H1 (cell line): ENCODE measurements at regions not wholly inside any gene's neighbourhood (a gene's known extent, or its start where the extent isn't known, plus 50 kb on each side); places are given as distances from the start of the nearest gene placed in this dataset.

Source experiments
- CEBPB ChIP-seq: IDR thresholded peaks from 2 replicates; pipeline ENCODE4 v1.6.1; 2012; ENCODE audit warnings: low read depth, low read length
- RAD21 ChIP-seq, 2 experiments: IDR thresholded peaks in 1 of 2; conservative IDR thresholded peaks in 1 of 2; 2 replicates each; pipeline ENCODE4 v1.6.1; 2011; ENCODE audit warnings: low read depth in 2 of 2, low read length in 2 of 2, improper control_type of control experiment in 1 of 2, inconsistent platforms in 1 of 2, mild to moderate bottlenecking in 1 of 2, moderate library complexity in 1 of 2
- SRF ChIP-seq: IDR thresholded peaks from 2 replicates; pipeline ENCODE4 v1.6.1; 2011; ENCODE audit warnings: mild to moderate bottlenecking, low read depth, low read length, moderate library complexity

DNA sequence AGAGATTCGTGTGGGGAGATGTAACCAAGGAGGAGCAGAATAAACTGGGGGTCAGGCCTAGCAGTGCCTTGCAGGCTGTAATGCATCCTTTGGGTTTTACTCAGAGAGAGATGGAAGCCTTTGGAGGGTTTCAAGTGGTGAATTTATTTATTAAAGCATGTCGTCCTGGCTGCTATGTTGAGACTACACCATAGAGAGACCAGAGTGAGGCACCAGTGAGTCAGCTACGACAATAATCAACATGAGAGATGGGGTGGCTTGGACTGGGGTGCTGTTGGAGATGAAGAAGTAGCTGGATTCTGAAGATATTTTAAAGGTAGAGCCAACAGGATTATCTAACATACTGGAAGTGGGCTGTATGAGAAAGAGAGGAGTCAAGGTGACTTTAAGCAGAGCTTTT, 335.3 kb upstream of the ARHGEF26 start (continued):
- TF ChIP-seq SRF (no peak), RAD21 (IDR thresholded peaks at IDR 0.05 in 1 of 2, conservative IDR thresholded peaks at IDR 0.05 in 1 of 2; ENCODE audit: low read depth in 2 of 2, low read length in 2 of 2) (peak; percentile 53 to 66), CEBPB (no peak)
